Glutamatergic neuron (in vitro differentiated cells): ENCODE measurements at regions not wholly inside any gene's neighbourhood (a gene's known extent, or its start where the extent isn't known, plus 50 kb on each side); places are given as distances from the start of the nearest gene placed in this dataset.

ENCODE experiments used
- DNase-seq: peaks from one replicate; pipeline ENCODE4 v3.0.0; 2022
- H3K27ac Mint-ChIP-seq: one replicate; pipeline ENCODE4 v1.8.0; 2020; ENCODE audit warnings: mild to moderate bottlenecking, mixed read lengths, inconsistent platforms; ENCODE audit not compliant: unreplicated experiment
- H3K27me3 Mint-ChIP-seq: one replicate; pipeline ENCODE4 v1.8.0; 2020; ENCODE audit warnings: mild to moderate bottlenecking, moderate library complexity, mixed read lengths, inconsistent platforms; ENCODE audit not compliant: unreplicated experiment
- H3K36me3 Mint-ChIP-seq: one replicate; pipeline ENCODE4 v1.8.0; 2020; ENCODE audit warnings: mild to moderate bottlenecking, mixed read lengths, inconsistent platforms; ENCODE audit not compliant: unreplicated experiment
- H3K4me1 Mint-ChIP-seq: one replicate; pipeline ENCODE4 v1.8.0; 2020; ENCODE audit warnings: mild to moderate bottlenecking, low read depth, mixed read lengths, inconsistent platforms; ENCODE audit not compliant: unreplicated experiment
- H3K4me3 Mint-ChIP-seq: one replicate; pipeline ENCODE4 v1.8.0; 2020; ENCODE audit warnings: mild to moderate bottlenecking, mixed read lengths, inconsistent platforms; ENCODE audit not compliant: unreplicated experiment
- H3K9me3 Mint-ChIP-seq: one replicate; pipeline ENCODE4 v1.8.0; 2020; ENCODE audit warnings: mild to moderate bottlenecking, moderate library complexity, mixed read lengths, inconsistent platforms; ENCODE audit not compliant: unreplicated experiment
- CTCF ChIP-seq: fragments of 200-600 bp; sonication (generic); IDR thresholded peaks from one replicate; pipeline ENCODE4 v1.5.0; 2021; ENCODE audit not compliant: partially characterized antibody, unreplicated experiment

GRCh38 chr2:41698678-41699422 is 349.0 kb upstream of the PKDCC start:
- DNase-seq, result peak; percentile 73
- Mint-ChIP-seq H3K4me3 (no peak overlapping the region), H3K4me1 (no peaks in the 10 kb centered on the region), H3K9me3 (peaks cover 3% of the 10 kb centered on the region), H3K36me3 (no peaks in the 10 kb centered on the region), H3K27me3 (no peaks in the 10 kb centered on the region), H3K27ac (no peak overlapping the region)
- peak; percentile 69 for TF ChIP-seq CTCF

- H3K4me3 Mint-ChIP-seq, result no peak overlapping the region
- DNase-seq, result no peak
- H3K9me3 Mint-ChIP-seq, result peaks cover 3% of the 10 kb centered on the region
- H3K27ac Mint-ChIP-seq, result no peak overlapping the region
- H3K36me3 Mint-ChIP-seq, result no peaks in the 10 kb centered on the region
- no peaks in the 10 kb centered on the region for H3K4me1 Mint-ChIP-seq
- no peaks in the 10 kb centered on the region for H3K27me3 Mint-ChIP-seq
- no peak for TF ChIP-seq CTCF
Observed at GRCh38 chr2:41701231-41701630, 346.6 kb upstream of the PKDCC start.

- Mint-ChIP-seq H3K4me3 (no peak overlapping the region), H3K27me3 (no peaks in the 10 kb centered on the region), H3K27ac (no peak overlapping the region), H3K36me3 (no peaks in the 10 kb centered on the region), H3K4me1 (no peaks in the 10 kb centered on the region), H3K9me3 (peaks cover 3% of the 10 kb centered on the region)
- no peak for DNase-seq
- no peak for TF ChIP-seq CTCF
Observed at GRCh38 chr2:41703123-41703522, 344.7 kb upstream of the PKDCC start.

- H3K27ac Mint-ChIP-seq, result no peak overlapping the region
- no peaks in the 10 kb centered on the region for H3K27me3 Mint-ChIP-seq
- H3K4me3 Mint-ChIP-seq, result no peak overlapping the region
- DNase-seq, result no peak
- H3K9me3 Mint-ChIP-seq, result no peaks in the 10 kb centered on the region
- TF ChIP-seq CTCF, result no peak
- H3K36me3 Mint-ChIP-seq, result no peaks in the 10 kb centered on the region
- no peaks in the 10 kb centered on the region for H3K4me1 Mint-ChIP-seq
Observed at GRCh38 chr2:41705634-41706033, 342.2 kb upstream of the PKDCC start.

- H3K4me1 Mint-ChIP-seq, result no peaks in the 10 kb centered on the region
- no peaks in the 10 kb centered on the region for H3K9me3 Mint-ChIP-seq
- no peak for DNase-seq
- no peak overlapping the region for H3K27ac Mint-ChIP-seq
- no peak for TF ChIP-seq CTCF
- no peaks in the 10 kb centered on the region for H3K36me3 Mint-ChIP-seq
- H3K27me3 Mint-ChIP-seq, result no peaks in the 10 kb centered on the region
- H3K4me3 Mint-ChIP-seq, result no peak overlapping the region
Observed at GRCh38 chr2:41706286-41706685, 341.5 kb upstream of the PKDCC start.
